Mesodermal cell (in vitro differentiated cells): ENCODE measurements at regions not wholly inside any gene's neighbourhood (a gene's known extent, or its start where the extent isn't known, plus 50 kb on each side); places are given as distances from the start of the nearest gene placed in this dataset.

ENCODE experiments used
- H3K27ac ChIP-seq: 2 replicates; pipeline ENCODE4 v1.7.0; 2013; ENCODE audit warnings: mild to moderate bottlenecking, low read depth, low read length, moderate library complexity; ENCODE audit not compliant: severe bottlenecking
- H3K36me3 ChIP-seq: 2 replicates; pipeline ENCODE4 v1.7.1; 2013; ENCODE audit warnings: mild to moderate bottlenecking, low read length, moderate library complexity; ENCODE audit not compliant: control insufficient read depth, insufficient read depth
- H3K4me1 ChIP-seq: one replicate; pipeline ENCODE4 v1.7.1; 2013; ENCODE audit warnings: mild to moderate bottlenecking, low read length; ENCODE audit not compliant: insufficient read depth, control insufficient read depth, poor library complexity, severe bottlenecking
- H3K4me3 ChIP-seq: 2 replicates; pipeline ENCODE4 v1.7.0; 2013; ENCODE audit warnings: low read length, control low read depth, mild to moderate bottlenecking; ENCODE audit not compliant: insufficient read depth, poor library complexity, severe bottlenecking; ENCODE audit errors: extremely low read depth
- H3K9me3 ChIP-seq: 2 replicates; pipeline ENCODE4 v1.7.1; 2013; ENCODE audit warnings: mild to moderate bottlenecking, low read length, moderate library complexity; ENCODE audit not compliant: control insufficient read depth
- WGBS, 2 experiments: methylation state at CpG; one replicate each; pipeline ENCODE4 v1.1.5; 2013; ENCODE audit warnings: missing lambda C conversion rate in 2 of 2; ENCODE audit not compliant: insufficient coverage in 2 of 2; 5-methylcytosine and 5-hydroxymethylcytosine counted together

- Histone ChIP-seq H3K27ac (no peak overlapping the region), H3K4me3 (no peak overlapping the region)
- WGBS, 2 experiments: 23 to 34% methylated on average over 15 to 20 of the region's 21 CpGs
These were observed 137.0 kb upstream of the STMND1 start for GRCh38 chr6:16964553-16965499.

GRCh38 chr6:16961577-16961976, 140.3 kb upstream of the STMND1 start:
- no peaks in the 10 kb centered on the region for H3K9me3 ChIP-seq
- WGBS, 2 experiments: no CpG with 5 or more reads among the region's 1 CpG
- no peak overlapping the region for H3K27ac ChIP-seq
- peaks cover 5% of the 10 kb centered on the region for H3K4me1 ChIP-seq
- H3K4me3 ChIP-seq: no peak overlapping the region
- no peaks in the 10 kb centered on the region for H3K36me3 ChIP-seq

More at GRCh38 chr6:16964553-16965499, 137.0 kb upstream of the STMND1 start:
- no peaks in the 10 kb centered on the region for H3K9me3 ChIP-seq
- H3K36me3 ChIP-seq: no peaks in the 10 kb centered on the region
- peaks cover 5% of the 10 kb centered on the region for H3K4me1 ChIP-seq

- no peaks in the 10 kb centered on the region for H3K4me1 ChIP-seq
- no peaks in the 10 kb centered on the region for H3K9me3 ChIP-seq
- H3K4me3 ChIP-seq: no peak overlapping the region
- H3K36me3 ChIP-seq: no peaks in the 10 kb centered on the region
- H3K27ac ChIP-seq: no peak overlapping the region
- 67% methylated on average over 1 of the region's 1 CpG; no CpG with 5 or more reads in 1 of the 2 experiments for WGBS, 2 experiments
These were observed 142.1 kb upstream of the STMND1 start for GRCh38 chr6:16959789-16960188.

DNA sequence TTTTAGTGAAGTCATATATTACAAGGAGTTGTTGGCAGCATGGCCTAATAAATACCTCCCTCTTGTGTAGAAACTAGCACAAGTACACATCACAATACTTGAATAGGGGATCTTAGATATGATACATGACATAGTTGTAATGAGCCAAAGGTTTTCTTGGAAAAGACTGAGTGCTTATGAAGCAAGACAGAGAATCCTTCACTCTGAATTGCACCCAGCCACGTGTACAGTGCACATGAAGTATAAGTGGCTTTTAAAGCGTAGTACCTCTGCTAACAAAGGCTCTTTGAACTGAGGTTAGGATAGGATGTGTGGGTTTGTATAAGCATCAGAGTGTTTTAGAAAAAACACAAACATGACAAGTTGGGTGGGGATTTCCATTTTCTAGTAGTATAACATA, 145.5 kb upstream of the STMND1 start:
- Histone ChIP-seq H3K36me3 (no peaks in the 10 kb centered on the region), H3K4me3 (no peak overlapping the region), H3K9me3 (no peaks in the 10 kb centered on the region), H3K4me1 (no peaks in the 10 kb centered on the region), H3K27ac (no peak overlapping the region)
- 86 to 92% methylated on average over 1 to 2 of the region's 2 CpGs for WGBS, 2 experiments

DNA sequence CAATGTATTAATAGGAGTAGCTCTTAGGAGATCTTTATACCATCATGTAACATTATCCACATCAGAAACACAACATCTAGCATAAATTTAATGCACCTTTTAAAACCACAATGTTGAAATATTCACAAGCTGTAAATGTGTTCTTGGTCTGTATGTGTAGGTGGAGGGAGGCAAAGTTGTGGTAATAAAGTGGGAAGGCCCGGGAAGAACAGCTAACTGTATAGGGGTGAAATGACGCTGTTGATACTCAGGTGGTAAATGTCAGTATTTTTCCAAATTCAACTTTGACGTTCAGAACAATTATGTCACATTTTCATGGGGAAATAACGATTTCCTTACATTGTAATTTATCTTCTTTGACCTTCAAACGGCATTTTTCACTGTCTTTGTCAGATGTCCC, 146.0 kb upstream of the STMND1 start:
- 90 to 94% methylated on average over 4 to 5 of the region's 5 CpGs for WGBS, 2 experiments
- Histone ChIP-seq H3K4me3 (no peak overlapping the region), H3K4me1 (no peaks in the 10 kb centered on the region), H3K27ac (no peak overlapping the region), H3K36me3 (no peaks in the 10 kb centered on the region), H3K9me3 (no peaks in the 10 kb centered on the region)

- 43% methylated on average over 1 of the region's 2 CpGs; no CpG with 5 or more reads in 1 of the 2 experiments for WGBS, 2 experiments
These were observed 147.9 kb upstream of the STMND1 start for GRCh38 chr6:16953905-16954304.

DNA sequence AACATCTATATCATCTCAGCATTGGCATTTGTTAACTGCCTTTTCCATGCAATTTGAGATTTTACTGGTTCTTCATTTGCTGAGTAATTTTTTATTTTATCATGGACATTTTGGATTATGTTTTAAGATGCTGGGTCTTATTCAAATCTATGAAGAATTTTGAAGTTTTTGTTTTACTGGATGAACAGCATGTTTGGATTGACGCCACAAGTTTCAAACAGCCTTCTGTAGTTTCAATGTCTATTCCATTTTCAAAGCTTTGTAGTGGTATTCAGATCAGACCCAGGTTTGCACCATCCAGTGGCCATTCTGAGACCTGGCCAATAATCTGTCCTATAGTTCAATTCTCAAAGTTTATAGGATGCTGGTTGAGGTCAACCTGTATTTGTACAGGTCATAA, 148.4 kb upstream of the STMND1 start:
- Histone ChIP-seq H3K4me1 (no peaks in the 10 kb centered on the region), H3K4me3 (no peak overlapping the region), H3K36me3 (no peaks in the 10 kb centered on the region), H3K27ac (no peak overlapping the region), H3K9me3 (no peaks in the 10 kb centered on the region)
- WGBS, 2 experiments: 83% methylated on average over 1 of the region's 1 CpG; no CpG with 5 or more reads in 1 of the 2 experiments

More at GRCh38 chr6:16953905-16954304, 147.9 kb upstream of the STMND1 start:
- Histone ChIP-seq H3K4me1 (no peaks in the 10 kb centered on the region), H3K4me3 (no peak overlapping the region), H3K27ac (no peak overlapping the region), H3K36me3 (no peaks in the 10 kb centered on the region), H3K9me3 (no peaks in the 10 kb centered on the region)

DNA sequence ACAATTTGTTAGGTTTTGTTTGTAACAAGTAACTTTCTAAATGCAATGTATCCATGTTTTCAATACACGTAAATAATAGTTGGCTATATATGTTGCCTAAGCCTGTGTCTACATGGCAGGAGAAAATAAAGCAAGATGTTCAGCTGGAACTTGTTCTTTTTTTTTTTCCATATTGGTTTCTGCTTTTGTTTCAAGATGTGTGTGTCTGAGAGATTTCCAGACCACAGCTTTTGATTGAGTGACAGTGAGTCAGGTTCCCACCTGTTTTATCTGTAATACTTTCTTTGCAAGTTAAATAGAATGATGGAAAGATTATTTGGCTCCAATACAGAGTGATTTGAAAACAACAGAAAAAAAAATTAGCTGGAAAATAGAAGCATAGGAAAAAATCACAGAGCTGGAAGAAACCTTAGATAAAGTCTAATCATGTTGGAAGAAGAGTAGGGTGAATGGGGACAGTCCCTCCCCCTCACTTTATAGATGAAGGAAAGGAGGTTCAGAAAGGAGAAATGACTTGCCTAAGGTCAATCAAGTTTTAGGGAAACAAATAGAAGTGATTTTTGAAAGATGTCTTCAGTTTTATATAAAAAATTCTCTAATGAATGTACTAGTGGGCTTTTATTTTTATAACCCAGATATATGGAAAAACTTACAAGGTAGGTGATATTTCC, 150.9 kb upstream of the STMND1 start:
- H3K27ac ChIP-seq: no peak overlapping the region
- whole genome bisulfite sequencing, 2 experiments: no CpG with 5 or more reads among the region's 1 CpG
- no peaks in the 10 kb centered on the region for H3K9me3 ChIP-seq
- no peaks in the 10 kb centered on the region for H3K4me1 ChIP-seq
- no peak overlapping the region for H3K4me3 ChIP-seq
- H3K36me3 ChIP-seq: no peaks in the 10 kb centered on the region

- Histone ChIP-seq H3K4me1 (no peaks in the 10 kb centered on the region), H3K4me3 (no peak overlapping the region), H3K27ac (no peak overlapping the region), H3K9me3 (no peaks in the 10 kb centered on the region), H3K36me3 (no peaks in the 10 kb centered on the region)
- no CpG with 5 or more reads among the region's 2 CpGs for WGBS, 2 experiments
These were observed 151.5 kb upstream of the STMND1 start for GRCh38 chr6:16950302-16950701.

DNA sequence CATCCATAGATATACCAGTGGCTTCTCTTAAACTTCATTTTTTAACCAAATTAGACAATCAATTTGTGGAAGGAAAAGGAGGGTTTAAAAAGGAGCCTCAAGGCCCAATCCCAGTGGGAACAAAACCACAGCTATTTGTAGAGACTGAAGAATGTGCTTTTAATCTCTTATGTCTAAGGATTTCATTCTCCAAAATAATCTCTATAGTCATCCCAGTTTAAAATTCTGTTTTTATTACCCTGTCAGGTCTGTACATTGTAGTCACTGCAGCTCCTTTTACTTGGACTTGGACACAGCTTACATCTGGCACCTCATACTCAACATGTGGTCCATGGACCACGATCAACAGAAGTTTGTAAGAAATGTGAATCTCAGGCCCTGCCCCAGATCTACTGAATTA, 152.1 kb upstream of the STMND1 start:
- 89 to 100% methylated on average over 1 of the region's 1 CpG for WGBS, 2 experiments
- Histone ChIP-seq H3K9me3 (no peaks in the 10 kb centered on the region), H3K27ac (no peak overlapping the region), H3K36me3 (no peaks in the 10 kb centered on the region), H3K4me3 (no peak overlapping the region), H3K4me1 (no peaks in the 10 kb centered on the region)
